HG03469 (cell line): ENCODE measurements at regions not wholly inside any gene's neighbourhood (a gene's known extent, or its start where the extent isn't known, plus 50 kb on each side); places are given as distances from the start of the nearest gene placed in this dataset.

Experiments used
- ATAC-seq: cut with Tn5 transposase; IDR thresholded peaks from one replicate; pipeline ENCODE4 v1.9.1; 2021; ENCODE audit warnings: mild to moderate bottlenecking, moderate library complexity, moderate number of reproducible peaks; ENCODE audit not compliant: unreplicated experiment

GRCh38 chr11:88404932-88405710 lies 67.6 kb upstream of the CTSC start:
- no peak for ATAC-seq

DNA sequence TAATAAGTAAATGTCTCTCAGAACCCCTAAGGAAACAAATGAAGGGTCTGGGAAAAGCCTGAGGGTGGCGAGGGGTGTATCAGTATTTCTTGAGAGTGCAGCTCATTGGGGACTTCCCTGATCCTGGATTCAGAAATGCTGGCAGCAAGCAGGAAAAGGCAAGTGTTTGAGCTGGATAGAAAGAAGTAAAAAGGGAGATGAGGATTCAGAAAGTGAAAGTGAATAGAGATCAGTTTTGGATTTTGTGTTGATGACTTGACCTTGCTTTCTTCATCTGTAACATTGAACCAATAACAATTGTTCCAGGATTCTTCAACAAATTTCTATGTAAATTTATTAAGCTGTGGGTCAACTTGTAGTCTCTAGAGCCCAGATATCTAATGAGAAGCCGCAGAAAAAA lies 66.9 kb upstream of the CTSC start:
- ATAC-seq, result no peak

GRCh38 chr11:88402784-88403183 lies 65.2 kb upstream of the CTSC start:
- ATAC-seq, result no peak

GRCh38 chr11:88402192-88402715 lies 64.7 kb upstream of the CTSC start:
- no peak for ATAC-seq

- ATAC-seq, result no peak
These were observed 61.4 kb upstream of the CTSC start for GRCh38 chr11:88398791-88399570.

DNA sequence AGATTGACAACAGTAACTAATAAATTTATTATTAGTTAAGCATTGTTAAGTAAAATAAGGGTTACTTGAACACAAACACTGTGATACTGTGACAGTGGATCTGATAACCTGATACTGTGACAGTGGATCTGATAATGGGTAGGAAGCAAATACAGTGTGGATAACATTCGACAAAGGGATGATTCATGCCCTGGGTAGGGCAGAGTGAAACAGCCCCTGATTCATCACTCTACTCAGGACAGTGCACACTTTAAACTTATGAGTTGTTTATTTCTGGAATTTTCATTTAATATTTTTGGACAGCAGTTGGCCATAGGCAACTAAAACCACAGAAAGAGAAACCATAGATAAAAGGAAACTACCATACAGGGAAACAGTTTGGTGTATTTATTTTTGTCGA lies 60.8 kb upstream of the CTSC start:
- ATAC-seq, result no peak

- no peak for ATAC-seq
These were observed 52.7 kb upstream of the CTSC start for GRCh38 chr11:88390254-88390653.

DNA sequence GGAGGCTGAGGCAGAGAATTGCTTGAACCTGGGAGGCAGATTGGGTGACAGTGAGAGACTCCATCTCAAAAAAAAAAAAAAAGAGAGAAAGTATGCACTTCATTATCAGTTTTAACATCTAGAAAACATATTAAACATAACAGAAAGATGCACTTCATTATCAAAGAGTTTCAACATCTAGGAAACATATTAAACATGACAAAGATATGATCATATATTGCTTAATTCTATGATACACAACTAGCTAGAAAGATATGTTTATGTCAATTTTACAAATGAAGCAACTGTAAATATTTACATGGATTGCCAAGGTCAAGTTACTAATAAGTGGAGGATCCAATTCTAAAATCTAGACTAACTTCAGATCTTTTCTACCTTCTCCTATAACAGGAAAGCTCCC lies 50.4 kb upstream of the CTSC start:
- ATAC-seq, result no peak
